Neural cell (in vitro differentiated cells): ENCODE measurements at regions not wholly inside any gene's neighbourhood (a gene's known extent, or its start where the extent isn't known, plus 50 kb on each side); places are given as distances from the start of the nearest gene placed in this dataset.

Source experiments
- H2AFZ ChIP-seq: fragments of 200-600, 300-800 bp; sonication (generic), shearing (Covaris generic); 2 replicates; pipeline ENCODE4 v1.6.0; 2014; ENCODE audit warnings: low read depth, mild to moderate bottlenecking, antibody characterized with exemption, low read length, moderate library complexity
- H3F3A ChIP-seq: fragments of 200-600 bp; shearing (Covaris generic); 2 replicates; pipeline ENCODE4 v1.6.1; 2016; ENCODE audit warnings: mild to moderate bottlenecking, moderate library complexity, mixed read lengths, antibody characterized with exemption, low read length; ENCODE audit not compliant: insufficient read depth, poor library complexity, severe bottlenecking
- H3K27ac ChIP-seq: fragments of 200-600, 300-800 bp; sonication (generic), shearing (Covaris generic); 2 replicates; pipeline ENCODE4 v1.5.1; 2014; ENCODE audit warnings: mild to moderate bottlenecking, low read length, moderate library complexity
- H3K27me3 ChIP-seq: fragments of 300-800, 200-600 bp; sonication (generic), shearing (Covaris generic); 2 replicates; pipeline ENCODE4 v1.6.0; 2014; ENCODE audit warnings: mild to moderate bottlenecking, low read depth, low read length, moderate library complexity; ENCODE audit not compliant: insufficient read depth
- H3K36me3 ChIP-seq: fragments of 300-800, 200-600 bp; sonication (generic), shearing (Covaris generic); 2 replicates; pipeline ENCODE4 v1.5.1; 2014; ENCODE audit warnings: mild to moderate bottlenecking, antibody characterized with exemption, low read length, moderate library complexity; ENCODE audit not compliant: insufficient read depth
- H3K4me2 ChIP-seq: fragments of 300-800, 200-600 bp; sonication (generic), shearing (Covaris generic); 2 replicates; pipeline ENCODE4 v1.6.0; 2014; ENCODE audit warnings: mild to moderate bottlenecking, low read length
- H3K4me3 ChIP-seq: fragments of 300-800, 200-600 bp; sonication (generic), shearing (Covaris generic); 2 replicates; pipeline ENCODE4 v1.5.1; 2014; ENCODE audit warnings: mild to moderate bottlenecking, low read length, moderate library complexity
- H3K79me2 ChIP-seq: fragments of 200-600 bp; shearing (Covaris generic); replicated peaks from 2 replicates; pipeline ENCODE4 v1.6.0; 2014; ENCODE audit warnings: mild to moderate bottlenecking, low read length, moderate library complexity; ENCODE audit not compliant: insufficient read depth
- H3K9ac ChIP-seq: fragments of 300-800, 200-600 bp; sonication (generic), shearing (Covaris generic); 2 replicates; pipeline ENCODE4 v1.6.1; 2016; ENCODE audit warnings: mild to moderate bottlenecking, low read length, mixed read lengths
- H3K9me2 ChIP-seq: fragments of 200-600 bp; shearing (Covaris generic); 2 replicates; pipeline ENCODE4 v1.6.1; 2016; ENCODE audit warnings: mild to moderate bottlenecking, low read length, mixed read lengths; ENCODE audit not compliant: insufficient read depth
- H3K9me3 ChIP-seq: fragments of 200-600, 300-800 bp; sonication (generic), shearing (Covaris generic); 2 replicates; pipeline ENCODE4 v1.6.1; 2016; ENCODE audit warnings: mild to moderate bottlenecking, mixed run types, low read length, moderate library complexity, mixed read lengths
- H4K20me1 ChIP-seq: fragments of 200-600 bp; shearing (Covaris generic); 2 replicates; pipeline ENCODE4 v1.6.1; 2016; ENCODE audit warnings: mild to moderate bottlenecking, mixed run types; ENCODE audit not compliant: insufficient read depth
- CTCF ChIP-seq: fragments of 450-650 bp; IDR thresholded peaks from 2 replicates; pipeline ENCODE4 v1.5.1; 2014; ENCODE audit warnings: antibody characterized with exemption, mild to moderate bottlenecking, moderate library complexity; ENCODE audit not compliant: poor library complexity, severe bottlenecking
- EP300 ChIP-seq: fragments of 450-650 bp; conservative IDR thresholded peaks from 2 replicates; pipeline ENCODE4 v1.6.1; 2014; ENCODE audit warnings: antibody characterized with exemption, mild to moderate bottlenecking, moderate library complexity; ENCODE audit not compliant: poor library complexity, severe bottlenecking
- EZH2 ChIP-seq: fragments of 200-600, 300-800 bp; shearing (Covaris generic), sonication (generic); IDR thresholded peaks from 2 replicates; pipeline ENCODE4 v1.6.1; 2014; ENCODE audit warnings: antibody characterized with exemption, low read length, borderline replicate concordance, mild to moderate bottlenecking; ENCODE audit not compliant: insufficient read depth, poor library complexity, severe bottlenecking
- MXI1 ChIP-seq: fragments of 450-650 bp; conservative IDR thresholded peaks from 2 replicates; pipeline ENCODE4 v1.6.1; 2014; ENCODE audit warnings: antibody characterized with exemption, mild to moderate bottlenecking; ENCODE audit not compliant: poor library complexity, severe bottlenecking
- POLR2AphosphoS5 ChIP-seq: IDR thresholded peaks from 2 replicates; pipeline ENCODE4 v1.6.1; 2012
- RAD21 ChIP-seq: fragments of 450-650 bp; conservative IDR thresholded peaks from 2 replicates; pipeline ENCODE4 v1.6.1; 2014; ENCODE audit warnings: antibody characterized with exemption, mild to moderate bottlenecking, moderate library complexity
- SMC3 ChIP-seq: fragments of 450-650 bp; conservative IDR thresholded peaks from 2 replicates; pipeline ENCODE4 v1.6.1; 2014; ENCODE audit warnings: antibody characterized with exemption, mild to moderate bottlenecking, moderate library complexity; ENCODE audit not compliant: poor library complexity
- TAF1 ChIP-seq: IDR thresholded peaks from 2 replicates; pipeline ENCODE4 v1.6.1; 2012; ENCODE audit warnings: low read depth
- TF ChIP-seq, protein P1 (sequence below): IDR thresholded peaks from 2 replicates; pipeline ENCODE4 v1.6.1; 2012; ENCODE audit warnings: borderline replicate concordance

DNA sequence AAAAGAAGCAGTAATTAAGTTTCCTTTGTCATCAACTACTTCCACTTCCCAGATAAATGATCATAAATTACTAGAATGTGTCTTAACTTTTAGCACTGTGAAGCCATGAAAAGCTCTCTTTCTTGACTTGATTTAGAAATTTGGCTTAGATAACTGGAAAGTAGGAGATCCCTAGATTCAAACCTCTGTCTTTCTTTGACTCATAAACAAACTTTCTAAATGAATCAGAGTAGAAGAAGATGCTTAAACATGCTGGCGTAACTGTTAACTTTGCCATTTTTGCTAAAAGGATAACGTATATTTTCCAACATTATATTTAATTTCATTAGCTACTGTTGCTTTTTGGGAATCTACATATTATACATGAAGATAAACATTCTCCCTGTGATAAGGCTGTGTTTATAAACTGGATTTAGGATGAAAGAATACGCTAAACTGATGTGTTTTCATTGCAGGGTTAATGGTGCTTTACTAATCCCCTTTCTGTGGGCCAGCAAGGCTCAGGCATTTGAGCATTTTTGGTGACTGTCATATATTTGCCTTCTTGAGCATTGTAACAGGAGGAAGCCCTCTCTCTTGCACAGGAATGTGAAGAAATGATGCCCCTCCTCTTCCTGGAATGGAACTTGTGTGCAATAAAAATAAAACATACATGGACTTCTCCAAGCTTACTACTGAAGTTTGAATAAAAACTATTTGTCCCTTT, 301.4 kb downstream of the BMP4 start:
- no peaks in the 10 kb centered on the region for H3F3A ChIP-seq
- no peak overlapping the region for H3K9ac ChIP-seq
- TF ChIP-seq SMC3, result no peak
- TF ChIP-seq POLR2AphosphoS5, result no peak
- TF ChIP-seq EP300, result no peak
- TF ChIP-seq RAD21, result no peak
- H4K20me1 ChIP-seq, result no peaks in the 10 kb centered on the region
- no peaks in the 10 kb centered on the region for H3K27me3 ChIP-seq
- no peaks in the 10 kb centered on the region for H3K79me2 ChIP-seq
- no peak overlapping the region for H3K4me2 ChIP-seq
- H3K4me3 ChIP-seq, result no peak overlapping the region
- H3K9me2 ChIP-seq, result no peaks in the 10 kb centered on the region
- no peak overlapping the region for H2AFZ ChIP-seq
- H3K27ac ChIP-seq, result no peak overlapping the region
- H3K36me3 ChIP-seq, result no peaks in the 10 kb centered on the region
- H3K9me3 ChIP-seq, result no peaks in the 10 kb centered on the region

- H3F3A ChIP-seq, result no peaks in the 10 kb centered on the region
- H2AFZ ChIP-seq, result no peak overlapping the region
- no peaks in the 10 kb centered on the region for H3K9me3 ChIP-seq
- H3K4me3 ChIP-seq, result no peak overlapping the region
- no peak for TF ChIP-seq CTCF
- TF ChIP-seq MXI1, result no peak
- TF ChIP-seq, protein P1, sequence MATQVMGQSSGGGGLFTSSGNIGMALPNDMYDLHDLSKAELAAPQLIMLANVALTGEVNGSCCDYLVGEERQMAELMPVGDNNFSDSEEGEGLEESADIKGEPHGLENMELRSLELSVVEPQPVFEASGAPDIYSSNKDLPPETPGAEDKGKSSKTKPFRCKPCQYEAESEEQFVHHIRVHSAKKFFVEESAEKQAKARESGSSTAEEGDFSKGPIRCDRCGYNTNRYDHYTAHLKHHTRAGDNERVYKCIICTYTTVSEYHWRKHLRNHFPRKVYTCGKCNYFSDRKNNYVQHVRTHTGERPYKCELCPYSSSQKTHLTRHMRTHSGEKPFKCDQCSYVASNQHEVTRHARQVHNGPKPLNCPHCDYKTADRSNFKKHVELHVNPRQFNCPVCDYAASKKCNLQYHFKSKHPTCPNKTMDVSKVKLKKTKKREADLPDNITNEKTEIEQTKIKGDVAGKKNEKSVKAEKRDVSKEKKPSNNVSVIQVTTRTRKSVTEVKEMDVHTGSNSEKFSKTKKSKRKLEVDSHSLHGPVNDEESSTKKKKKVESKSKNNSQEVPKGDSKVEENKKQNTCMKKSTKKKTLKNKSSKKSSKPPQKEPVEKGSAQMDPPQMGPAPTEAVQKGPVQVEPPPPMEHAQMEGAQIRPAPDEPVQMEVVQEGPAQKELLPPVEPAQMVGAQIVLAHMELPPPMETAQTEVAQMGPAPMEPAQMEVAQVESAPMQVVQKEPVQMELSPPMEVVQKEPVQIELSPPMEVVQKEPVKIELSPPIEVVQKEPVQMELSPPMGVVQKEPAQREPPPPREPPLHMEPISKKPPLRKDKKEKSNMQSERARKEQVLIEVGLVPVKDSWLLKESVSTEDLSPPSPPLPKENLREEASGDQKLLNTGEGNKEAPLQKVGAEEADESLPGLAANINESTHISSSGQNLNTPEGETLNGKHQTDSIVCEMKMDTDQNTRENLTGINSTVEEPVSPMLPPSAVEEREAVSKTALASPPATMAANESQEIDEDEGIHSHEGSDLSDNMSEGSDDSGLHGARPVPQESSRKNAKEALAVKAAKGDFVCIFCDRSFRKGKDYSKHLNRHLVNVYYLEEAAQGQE, result no peak
- TF ChIP-seq POLR2AphosphoS5, result no peak
- TF ChIP-seq EZH2, result no peak
- no peak for TF ChIP-seq SMC3
- no peak for TF ChIP-seq TAF1
- TF ChIP-seq EP300, result no peak
- no peak for TF ChIP-seq RAD21
- no peaks in the 10 kb centered on the region for H3K36me3 ChIP-seq
- no peaks in the 10 kb centered on the region for H3K27me3 ChIP-seq
- no peaks in the 10 kb centered on the region for H3K79me2 ChIP-seq
- H3K4me2 ChIP-seq, result no peak overlapping the region
- no peaks in the 10 kb centered on the region for H4K20me1 ChIP-seq
- H3K9ac ChIP-seq, result no peak overlapping the region
- H3K9me2 ChIP-seq, result no peaks in the 10 kb centered on the region
- H3K27ac ChIP-seq, result no peak overlapping the region
These were observed 304.6 kb downstream of the BMP4 start for GRCh38 chr14:53652068-53652467.
